Smooth muscle cell (in vitro differentiated cells): ENCODE measurements at regions not wholly inside any gene's neighbourhood (a gene's known extent, or its start where the extent isn't known, plus 50 kb on each side); places are given as distances from the start of the nearest gene placed in this dataset.

Experiments
- DNase-seq: peaks from one replicate; lab custom pipeline; 2025; ENCODE audit not compliant: unreplicated experiment; lab: John Stamatoyannopoulos, UW
- H2AFZ ChIP-seq: fragments of 200-600 bp; sonication (generic); 2 replicates; pipeline ENCODE4 v1.6.0; 2016; ENCODE audit warnings: antibody characterized with exemption, low read depth, mild to moderate bottlenecking
- H3F3A ChIP-seq: fragments of 200-600 bp; sonication (generic); 2 replicates; pipeline ENCODE4 v1.6.0; 2017; ENCODE audit warnings: antibody characterized with exemption, low read depth
- H3K27ac ChIP-seq: fragments of 200-600 bp; sonication (generic); 2 replicates; pipeline ENCODE4 v1.5.1; 2016; ENCODE audit warnings: low read depth, mild to moderate bottlenecking
- H3K27me3 ChIP-seq: fragments of 200-600 bp; sonication (generic); 2 replicates; pipeline ENCODE4 v1.6.1; 2016; ENCODE audit warnings: low read depth, mild to moderate bottlenecking
- H3K36me3 ChIP-seq: fragments of 200-600 bp; sonication (generic); 2 replicates; pipeline ENCODE4 v1.5.1; 2016; ENCODE audit warnings: low read depth
- H3K4me1 ChIP-seq: fragments of 200-600 bp; sonication (generic); 2 replicates; pipeline ENCODE4 v1.5.1; 2016; ENCODE audit warnings: low read depth
- H3K4me2 ChIP-seq: fragments of 200-600 bp; sonication (generic); 2 replicates; pipeline ENCODE4 v1.6.0; 2016; ENCODE audit warnings: mild to moderate bottlenecking
- H3K4me3 ChIP-seq: fragments of 200-600 bp; sonication (generic); 2 replicates; pipeline ENCODE4 v1.5.1; 2016; ENCODE audit warnings: mild to moderate bottlenecking
- H3K79me2 ChIP-seq: fragments of 200-600 bp; sonication (generic); 2 replicates; pipeline ENCODE4 v1.6.0; 2016; ENCODE audit warnings: low read depth, mild to moderate bottlenecking
- H3K9ac ChIP-seq: fragments of 200-600 bp; sonication (generic); 2 replicates; pipeline ENCODE4 v1.6.0; 2016; ENCODE audit warnings: low read depth
- H3K9me3 ChIP-seq: fragments of 200-600 bp; sonication (generic); replicated peaks from 2 replicates; pipeline ENCODE4 v1.5.1; 2016; ENCODE audit warnings: low read depth
- H4K20me1 ChIP-seq: fragments of 200-600 bp; sonication (generic); 2 replicates; pipeline ENCODE4 v1.6.0; 2016; ENCODE audit warnings: low read depth
- CTCF ChIP-seq: fragments of 200-600 bp; sonication (generic); IDR thresholded peaks from 2 replicates; pipeline ENCODE4 v1.5.1; 2017; ENCODE audit warnings: borderline replicate concordance, mild to moderate bottlenecking, antibody characterized with exemption; ENCODE audit not compliant: insufficient read depth, poor library complexity, severe bottlenecking
- WGBS: methylation state at CpG from one replicate; pipeline ENCODE4 v1.1.7; 2016; ENCODE audit warnings: low lambda C conversion rate; 5-methylcytosine and 5-hydroxymethylcytosine counted together

DNA sequence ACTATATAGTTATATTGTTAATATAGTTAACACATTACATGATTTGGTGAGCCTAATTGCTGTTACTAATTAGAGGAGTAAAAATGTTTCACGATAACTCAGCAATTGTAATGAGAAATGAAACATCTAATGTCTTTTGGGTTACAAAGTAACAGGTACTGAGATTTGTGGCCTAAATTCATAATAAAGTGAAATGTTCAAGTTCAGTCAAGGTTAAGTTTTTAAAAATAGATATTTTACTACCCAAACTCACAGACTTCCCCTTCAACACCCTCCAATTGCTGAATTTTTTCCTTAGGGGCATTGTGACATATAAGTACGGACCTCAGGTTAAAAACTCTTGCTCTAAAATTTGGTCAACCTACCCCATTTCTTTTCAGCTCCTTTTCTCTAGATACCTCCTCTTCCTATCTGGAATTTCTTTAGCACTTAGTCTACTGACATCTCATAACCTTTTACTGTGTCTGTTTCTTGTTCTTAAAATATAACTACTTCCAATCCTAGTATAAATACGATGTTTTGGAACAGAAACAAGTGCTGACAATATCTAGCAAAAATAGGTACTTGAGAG, 112.3 kb upstream of the PRSS16 start:
- 96% methylated on average over 3 of the region's 3 CpGs for WGBS
- no peak overlapping the region for H3K4me2 ChIP-seq

GRCh38 chr6:27136077-27136644, 111.3 kb upstream of the PRSS16 start:
- Histone ChIP-seq H3K9ac (no peak overlapping the region), H3F3A (peaks cover 29% of the 10 kb centered on the region), H3K4me2 (no peak overlapping the region), H3K9me3 (no peaks in the 10 kb centered on the region), H3K4me1 (peaks cover 25% of the 10 kb centered on the region), H3K4me3 (no peak overlapping the region), H3K27me3 (no peaks in the 10 kb centered on the region), H4K20me1 (no peaks in the 10 kb centered on the region), H3K79me2 (peaks cover 9% of the 10 kb centered on the region), H3K36me3 (no peaks in the 10 kb centered on the region), H3K27ac (no peak overlapping the region), H2AFZ (no peak overlapping the region)
- no peak for DNase-seq
- TF ChIP-seq CTCF, result no peak
- 95% methylated on average over 6 of the region's 6 CpGs for WGBS

More for the DNA sequence above, 112.3 kb upstream of the PRSS16 start:
- peaks cover 29% of the 10 kb centered on the region for H3F3A ChIP-seq
- H3K9me3 ChIP-seq, result no peaks in the 10 kb centered on the region
- no peak for TF ChIP-seq CTCF
- peaks cover 23% of the 10 kb centered on the region for H3K4me1 ChIP-seq
- H3K36me3 ChIP-seq, result no peaks in the 10 kb centered on the region
- H3K9ac ChIP-seq, result no peak overlapping the region
- no peaks in the 10 kb centered on the region for H3K27me3 ChIP-seq
- no peak overlapping the region for H2AFZ ChIP-seq
- no peak overlapping the region for H3K4me3 ChIP-seq
- H3K79me2 ChIP-seq, result peaks cover 3% of the 10 kb centered on the region
- no peak for DNase-seq
- H4K20me1 ChIP-seq, result no peaks in the 10 kb centered on the region
- H3K27ac ChIP-seq, result peak overlapping the region; percentile 94

DNA sequence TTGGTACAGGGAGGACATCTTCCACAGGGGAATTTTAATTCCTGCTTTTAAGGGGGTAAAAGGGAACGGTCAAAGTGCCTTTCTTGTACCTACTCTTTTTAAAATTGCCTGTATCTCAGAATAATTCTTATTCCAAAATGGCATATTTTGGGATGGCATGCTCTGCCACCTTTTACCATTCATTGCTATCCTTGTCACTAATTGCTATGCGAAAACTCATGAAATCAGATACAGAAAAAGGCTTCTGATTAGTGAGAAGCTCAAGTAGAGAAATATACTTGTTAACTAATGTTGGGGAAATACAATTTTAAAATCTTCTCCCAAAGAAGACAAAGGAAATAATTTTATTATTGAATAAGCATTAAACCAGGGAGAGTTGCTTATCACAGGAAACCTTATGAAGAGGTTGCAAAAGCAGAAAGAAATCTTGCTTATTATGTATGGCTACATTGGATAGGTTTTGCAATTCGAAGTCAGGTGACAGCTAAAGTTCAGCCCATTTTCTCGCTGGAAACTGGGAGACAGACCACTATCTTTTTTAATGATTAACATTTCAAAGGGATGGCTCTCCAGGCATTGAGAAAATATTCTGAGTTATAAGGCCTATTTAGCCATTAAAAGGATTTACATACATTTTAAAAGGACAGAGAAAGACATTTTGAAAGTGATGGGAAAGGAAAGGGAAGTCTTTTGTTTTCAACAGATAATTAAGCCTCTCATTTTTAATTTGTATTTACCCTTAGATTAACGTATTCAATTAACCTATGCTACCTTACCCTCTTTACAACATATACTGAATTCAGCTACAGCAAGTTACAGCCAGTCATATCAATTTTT, 110.3 kb upstream of the PRSS16 start:
- H4K20me1 ChIP-seq, result no peaks in the 10 kb centered on the region
- WGBS, result 77% methylated on average over 5 of the region's 5 CpGs
- DNase-seq, result no peak
- TF ChIP-seq CTCF, result no peak
- no peak overlapping the region for H3K4me2 ChIP-seq
- peaks cover 19% of the 10 kb centered on the region for H3K79me2 ChIP-seq
- no peak overlapping the region for H3K27ac ChIP-seq
- H3K27me3 ChIP-seq, result no peaks in the 10 kb centered on the region
- H3K9me3 ChIP-seq, result no peaks in the 10 kb centered on the region
- H3K36me3 ChIP-seq, result no peaks in the 10 kb centered on the region
- H3F3A ChIP-seq, result peaks cover 26% of the 10 kb centered on the region
- H3K4me1 ChIP-seq, result peaks cover 25% of the 10 kb centered on the region
- no peak overlapping the region for H2AFZ ChIP-seq
- no peak overlapping the region for H3K9ac ChIP-seq
- H3K4me3 ChIP-seq, result no peak overlapping the region
